ENCODE measurements at regions not wholly inside any gene's neighbourhood (a gene's known extent, or its start where the extent isn't known, plus 50 kb on each side); places are given as distances from the start of the nearest gene placed in this dataset.
"Not testable (repeated sequence)": the region's sequence is repeated elsewhere in the genome, so short reads cannot be mapped to it uniquely, and the experiment has no call there.

DNA sequence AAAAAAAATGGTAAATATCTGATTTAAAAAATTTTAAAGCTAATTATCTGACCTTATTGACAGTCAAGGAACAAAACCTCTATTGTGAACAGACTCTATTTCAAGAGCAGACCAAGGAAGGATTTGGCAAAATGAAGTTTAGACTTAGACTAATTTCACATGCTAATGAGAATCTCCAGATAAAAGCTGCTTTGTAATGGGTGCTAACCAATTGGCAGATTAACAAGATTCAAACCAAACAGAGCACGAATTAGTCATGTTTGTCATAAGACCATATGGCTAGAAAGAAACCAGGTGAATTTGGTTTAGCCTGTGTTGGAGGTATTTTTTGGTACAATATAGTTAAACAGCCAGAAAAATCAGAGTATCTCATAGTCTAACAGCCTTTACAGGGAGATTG lies 429.1 kb upstream of the NFE2L3 start:
- no peak for DNase-seq

DNA sequence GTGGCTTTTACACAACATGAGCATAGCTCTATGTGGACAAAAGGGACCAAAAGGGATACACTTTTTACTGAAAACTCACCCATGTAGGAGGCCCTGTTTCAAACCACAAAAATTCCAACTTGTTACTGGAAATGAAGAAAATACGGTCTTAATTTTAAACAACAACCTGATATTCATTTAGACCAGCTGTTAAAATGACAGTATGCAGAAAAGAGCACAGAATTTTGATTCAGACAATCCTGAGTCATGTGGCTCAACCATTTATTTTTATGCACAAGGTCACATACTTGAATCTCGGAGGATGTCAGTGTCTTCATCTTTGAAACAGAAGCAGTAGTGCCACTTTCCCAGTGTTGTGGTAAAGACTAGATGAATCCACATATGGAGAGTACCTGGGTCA lies 426.5 kb upstream of the NFE2L3 start:
- no peak for DNase-seq

DNA sequence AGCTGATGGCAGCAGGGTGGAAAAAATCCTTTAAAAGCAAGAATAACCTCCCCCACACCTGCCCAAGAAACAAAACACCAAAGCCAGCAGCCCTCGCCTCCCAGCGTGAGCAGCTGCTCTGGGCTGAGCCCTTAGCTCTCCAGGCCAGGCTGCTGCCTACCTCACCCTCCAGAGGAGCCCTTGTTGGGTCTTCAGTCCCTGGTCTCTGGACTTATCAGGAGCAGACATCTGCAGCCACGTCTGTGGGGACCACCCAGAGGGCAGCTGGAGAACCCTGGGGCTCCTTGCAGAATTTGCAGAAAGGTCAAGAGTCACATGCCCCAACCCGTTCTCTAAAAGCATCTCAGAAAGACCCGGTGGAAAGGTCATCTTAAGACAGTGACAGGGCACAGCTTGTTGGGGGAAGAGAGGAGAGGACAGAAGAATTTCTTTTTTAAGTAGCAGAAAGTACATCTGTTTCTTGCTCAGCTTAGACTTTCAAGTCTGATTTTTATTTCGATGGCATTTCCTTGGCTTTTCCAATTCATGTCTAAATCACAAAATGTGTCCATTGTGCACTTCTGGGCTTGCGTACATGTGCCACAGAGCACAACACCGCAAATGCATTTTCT lies 425.7 kb upstream of the NFE2L3 start:
- DNase-seq: no peak

DNA sequence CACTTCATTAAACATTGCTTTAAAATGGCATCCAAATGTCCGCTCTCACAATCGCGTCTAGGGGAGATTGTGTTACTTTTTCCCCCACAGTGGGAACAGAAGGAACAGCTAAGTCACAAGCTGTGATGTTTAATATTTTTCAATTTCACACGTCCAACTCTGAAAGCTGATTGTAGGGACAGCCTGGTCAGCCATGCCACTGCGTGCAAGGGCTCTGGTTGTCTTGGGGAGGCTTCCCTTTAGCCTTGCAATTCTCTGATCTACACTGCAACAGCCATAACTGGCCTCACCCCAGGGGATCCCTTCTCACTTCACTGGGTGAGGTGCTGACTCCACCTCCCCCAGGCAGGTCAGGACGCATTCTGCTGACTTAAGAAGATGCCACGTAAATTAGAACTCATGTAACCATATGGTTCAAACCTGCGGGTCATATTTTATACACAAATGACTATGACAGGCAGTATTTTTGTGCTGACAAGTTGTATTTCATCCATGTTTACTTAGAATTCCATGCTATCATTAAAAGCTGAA lies 425.2 kb upstream of the NFE2L3 start:
- DNase-seq: no peak

DNA sequence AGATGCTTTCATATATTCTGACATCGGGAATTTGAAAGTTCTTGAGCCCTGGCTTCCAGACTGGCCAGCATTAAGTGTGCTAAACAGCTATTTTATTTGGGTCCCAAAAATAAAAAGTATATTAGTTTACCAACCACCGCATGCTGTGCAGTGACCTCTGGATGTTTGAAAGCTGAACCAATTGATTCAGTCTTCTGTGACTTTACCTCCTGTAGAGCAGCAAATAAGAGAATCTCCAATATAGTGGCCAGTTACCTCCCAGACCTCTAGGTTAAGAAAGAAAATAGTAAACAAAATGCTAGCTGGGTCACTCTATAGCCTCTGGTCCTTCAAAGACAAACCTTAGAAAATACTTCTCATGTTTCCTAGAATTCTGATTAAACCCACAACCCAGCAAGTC lies 424.6 kb upstream of the NFE2L3 start:
- no peak for DNase-seq

DNA sequence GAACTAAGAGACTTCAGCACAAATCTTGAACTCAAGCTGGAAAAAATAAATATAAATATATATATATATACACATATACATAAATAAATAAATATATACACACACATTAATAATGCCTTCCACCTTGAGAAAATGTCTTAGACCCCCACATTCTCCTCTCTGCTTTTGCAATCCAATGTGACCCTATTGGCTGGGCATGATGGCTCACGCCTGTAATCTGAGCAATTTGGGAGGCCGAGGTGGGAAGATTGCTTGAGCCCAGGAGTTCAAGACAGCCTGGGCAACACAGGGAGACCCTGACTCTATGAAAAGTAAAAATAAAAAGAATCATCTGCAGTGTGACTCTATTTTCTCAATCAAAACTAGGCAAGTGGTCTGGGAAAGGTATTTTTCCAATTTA lies 424.1 kb upstream of the NFE2L3 start:
- DNase-seq: no peak

DNA sequence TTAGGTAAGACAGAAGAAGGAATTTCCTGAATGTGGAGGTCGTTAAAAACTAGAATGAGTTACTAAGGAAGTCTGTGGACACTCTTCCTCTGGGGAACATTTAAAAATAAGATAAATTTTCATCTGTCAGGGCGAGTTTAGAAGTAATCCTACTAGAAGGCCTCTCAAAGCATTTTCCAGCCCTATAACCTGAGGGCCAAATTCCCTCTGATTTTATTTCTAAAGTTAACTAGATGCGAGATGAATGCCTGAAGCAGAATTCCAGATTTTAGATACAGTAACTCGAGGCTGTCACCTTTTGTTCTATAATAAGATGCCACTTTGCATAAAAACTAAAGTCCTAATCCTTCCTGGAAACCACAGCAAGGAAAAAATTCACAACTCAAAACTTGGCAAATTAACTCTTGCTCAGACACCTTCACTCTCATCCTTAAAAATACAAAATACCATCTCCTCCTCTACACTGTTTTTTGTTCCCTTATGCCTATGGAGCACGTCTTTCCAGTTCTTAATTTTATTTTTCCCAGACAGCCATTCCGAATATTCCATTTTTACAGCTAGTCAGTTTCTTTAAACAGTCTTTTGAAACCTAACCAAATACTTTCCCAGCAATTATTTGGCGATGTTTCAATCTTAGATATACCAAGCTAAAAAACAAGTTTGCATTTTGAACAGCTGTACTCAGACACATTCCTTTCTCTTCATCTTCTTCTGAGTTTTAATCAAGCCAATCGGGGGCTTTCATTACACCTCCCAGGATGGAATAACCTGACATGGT lies 420.7 kb upstream of the NFE2L3 start:
- no peak for DNase-seq

DNA sequence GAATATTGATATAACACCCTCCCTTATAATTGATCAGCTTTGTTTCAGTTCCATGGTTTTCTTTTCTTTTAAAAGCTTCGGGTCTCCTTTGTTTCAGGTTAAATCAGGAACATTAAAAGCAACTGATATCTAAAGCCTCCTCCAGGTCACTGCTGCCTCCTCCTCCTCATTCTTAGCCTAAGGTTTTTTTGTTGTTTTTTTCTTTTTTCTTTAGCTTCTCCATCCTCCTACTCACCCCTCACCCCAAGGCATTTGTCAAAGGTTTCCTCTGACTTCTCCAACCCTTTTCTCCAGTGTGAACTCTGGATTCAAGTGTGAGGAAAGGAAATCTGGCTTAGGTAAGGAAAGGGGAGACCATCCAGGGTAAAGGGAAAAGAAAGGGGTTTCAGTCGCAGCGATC lies 420.2 kb upstream of the NFE2L3 start:
- no peak for DNase-seq

DNA sequence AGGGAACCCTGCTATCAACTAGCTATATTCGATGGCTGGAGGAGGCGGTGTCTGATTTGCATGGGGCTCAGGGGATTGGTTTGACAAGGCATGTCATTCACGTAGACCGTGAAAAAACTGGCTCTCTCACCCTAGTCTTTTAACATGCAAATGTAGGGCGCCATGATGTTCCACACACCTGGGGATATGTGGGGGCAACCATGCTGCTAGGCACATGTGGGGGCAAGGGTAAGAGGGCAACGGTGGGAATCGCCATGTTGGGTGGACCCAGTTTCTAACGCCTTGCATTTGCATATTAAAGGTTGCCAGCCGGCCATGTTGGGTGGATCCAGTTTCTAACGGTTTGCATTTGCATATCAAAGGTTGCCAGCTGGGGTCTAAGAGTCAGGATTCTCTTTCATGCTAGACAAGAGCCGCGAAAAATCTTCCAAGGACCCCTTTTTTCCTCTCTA lies 419.2 kb upstream of the NFE2L3 start:
- no peak for DNase-seq

DNA sequence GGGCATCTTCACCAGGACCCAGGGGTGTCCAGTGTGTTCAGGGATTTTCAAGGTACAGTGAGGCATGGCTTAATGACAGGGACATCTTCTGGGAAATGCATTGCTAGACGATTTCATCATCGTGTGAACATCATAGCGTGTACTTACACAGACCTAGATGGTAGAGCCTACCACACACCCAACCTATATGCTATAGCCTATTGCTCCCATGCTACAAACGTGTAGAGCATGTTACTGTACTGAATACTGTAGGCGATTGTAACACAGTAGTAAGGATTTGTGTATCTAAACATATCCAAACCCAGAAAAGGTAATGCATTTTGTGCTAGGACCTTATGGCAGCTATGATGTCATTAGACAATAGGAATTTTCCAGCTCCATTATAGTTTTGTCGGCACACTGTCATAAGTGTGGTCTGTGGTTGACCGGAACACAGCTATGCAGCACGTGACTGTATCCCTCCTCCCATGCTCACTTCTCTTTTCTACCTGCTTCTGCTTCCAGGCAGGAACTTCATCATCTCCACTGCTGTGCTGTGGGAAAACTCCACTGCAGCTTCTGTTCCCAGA lies 416.2 kb upstream of the NFE2L3 start:
- DNase-seq: no peak

DNA sequence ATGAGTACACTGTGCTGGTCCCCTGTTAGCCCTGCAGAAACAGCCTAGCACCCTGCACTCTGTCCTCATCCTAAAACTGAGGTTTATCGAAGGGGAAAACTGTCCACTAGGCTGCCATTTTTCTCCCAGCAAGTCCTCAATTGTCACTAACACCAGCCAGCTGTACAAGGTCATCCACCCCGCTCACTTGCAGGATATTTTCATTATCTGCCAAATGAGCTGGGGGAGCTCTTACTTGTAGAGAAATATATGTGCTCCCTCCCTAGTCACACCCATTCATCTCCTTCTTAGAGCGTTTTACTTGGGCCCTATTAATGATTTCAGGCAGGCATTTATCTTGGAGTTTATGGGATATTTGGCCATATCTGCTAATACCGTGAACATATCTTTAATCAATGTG lies 413.5 kb upstream of the NFE2L3 start:
- DNase-seq: no peak

DNA sequence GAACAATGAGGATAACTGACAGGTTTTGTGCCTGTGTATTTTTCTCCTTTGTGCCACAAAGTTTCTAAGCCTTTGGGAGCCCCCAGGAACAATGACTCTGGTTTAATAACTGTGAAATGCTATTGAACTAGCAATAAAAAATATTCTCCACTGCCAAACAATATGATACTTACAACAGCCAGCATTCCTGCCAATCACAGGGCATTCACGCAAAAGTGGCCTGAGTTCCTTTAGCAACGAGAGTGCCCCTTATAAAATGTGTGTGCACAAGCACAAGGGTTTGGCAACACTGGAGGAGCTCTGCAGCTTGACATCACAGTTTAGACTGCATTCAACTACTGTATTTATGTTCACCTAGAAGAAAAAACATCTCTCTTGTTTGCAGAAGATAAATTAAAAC lies 412.9 kb upstream of the NFE2L3 start:
- no peak for DNase-seq

DNA sequence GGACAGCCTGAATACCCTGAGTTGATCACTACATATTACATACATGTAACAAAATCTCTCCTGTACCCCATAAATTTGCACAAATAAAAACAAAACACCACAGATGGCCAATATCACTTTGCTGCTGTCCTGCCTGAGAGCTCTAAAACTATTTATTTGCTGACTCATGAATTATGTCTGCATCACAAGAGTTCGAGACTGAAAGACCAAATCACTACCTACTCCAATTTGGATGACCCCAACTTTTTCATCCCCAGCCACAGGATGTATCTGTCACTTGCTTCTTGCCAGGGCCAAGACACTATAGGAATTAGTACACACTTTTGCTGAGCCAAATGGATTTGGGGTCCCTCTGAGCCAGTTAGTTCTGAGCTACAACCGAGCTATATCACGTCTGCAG lies 409.7 kb upstream of the NFE2L3 start:
- DNase-seq: no peak

DNA sequence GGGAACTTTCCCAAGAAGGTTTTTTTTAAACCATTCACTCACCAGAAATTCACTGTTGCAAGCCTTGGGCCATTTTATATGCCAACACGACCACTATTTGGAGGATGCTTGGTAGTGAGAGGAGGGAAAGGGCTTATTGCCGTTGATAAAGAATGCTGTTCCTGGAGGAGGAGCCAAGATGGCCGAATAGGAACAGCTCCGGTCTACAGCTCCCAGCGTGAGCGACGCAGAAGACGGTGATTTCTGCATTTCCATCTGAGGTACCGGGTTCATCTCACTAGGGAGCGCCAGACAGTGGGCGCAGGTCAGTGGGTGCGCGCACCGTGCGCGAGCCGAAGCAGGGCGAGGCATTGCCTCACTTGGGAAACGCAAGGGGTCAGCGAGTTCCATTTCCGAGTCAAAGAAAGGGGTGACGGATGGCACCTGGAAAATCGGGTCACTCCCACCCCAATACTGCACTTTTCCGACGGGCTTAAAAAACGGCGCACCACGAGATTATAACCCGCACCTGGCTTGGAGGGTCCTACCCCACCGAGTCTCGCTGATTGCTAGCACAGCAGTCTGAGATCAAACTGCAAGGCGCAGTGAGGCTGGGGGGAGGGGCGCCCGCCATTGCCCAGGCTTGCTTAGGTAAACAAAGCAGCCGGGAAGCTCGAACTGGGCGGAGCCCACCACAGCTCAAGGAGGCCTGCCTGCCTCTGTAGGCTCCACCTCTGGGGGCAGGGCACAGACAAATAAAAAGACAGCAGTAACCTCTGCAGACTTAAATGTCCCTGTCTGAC lies 408.1 kb upstream of the NFE2L3 start:
- DNase-seq: not testable (repeated sequence)

DNA sequence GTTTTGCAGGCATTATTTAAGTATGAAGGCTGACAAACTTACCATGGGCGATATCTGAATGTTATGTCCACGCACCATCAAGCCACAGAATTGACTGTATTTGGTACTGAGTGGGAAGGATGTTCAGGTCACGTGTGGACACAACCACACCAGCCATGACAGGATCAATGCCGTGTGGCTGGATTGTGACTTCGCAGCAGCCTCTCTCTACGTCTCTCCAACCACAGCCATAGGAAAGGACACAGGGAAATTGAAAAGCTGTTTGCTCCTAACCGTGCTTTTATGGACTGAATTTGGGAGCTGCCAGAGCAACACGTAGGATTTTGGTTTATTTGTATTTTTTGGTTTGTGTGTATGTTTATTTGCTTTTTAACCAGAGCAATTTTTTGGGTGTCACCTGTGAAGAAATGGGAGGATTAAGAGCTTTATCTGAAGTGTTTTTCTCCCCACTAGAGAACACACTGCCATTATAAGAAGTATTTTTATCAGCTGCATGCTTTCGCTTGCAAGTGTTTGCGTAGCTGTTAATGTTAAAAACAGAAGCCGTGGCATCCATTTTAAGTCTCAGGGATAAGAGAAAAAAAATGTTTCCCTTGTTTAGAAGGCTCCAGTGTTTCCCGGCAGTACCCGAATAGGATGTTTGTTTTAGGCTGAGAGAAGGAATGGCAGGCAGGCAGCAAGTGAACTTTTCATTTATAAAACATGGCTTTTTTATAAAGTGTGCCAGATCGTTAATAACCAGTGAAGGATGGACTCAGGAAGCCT lies 401.1 kb upstream of the NFE2L3 start:
- no peak for DNase-seq

DNA sequence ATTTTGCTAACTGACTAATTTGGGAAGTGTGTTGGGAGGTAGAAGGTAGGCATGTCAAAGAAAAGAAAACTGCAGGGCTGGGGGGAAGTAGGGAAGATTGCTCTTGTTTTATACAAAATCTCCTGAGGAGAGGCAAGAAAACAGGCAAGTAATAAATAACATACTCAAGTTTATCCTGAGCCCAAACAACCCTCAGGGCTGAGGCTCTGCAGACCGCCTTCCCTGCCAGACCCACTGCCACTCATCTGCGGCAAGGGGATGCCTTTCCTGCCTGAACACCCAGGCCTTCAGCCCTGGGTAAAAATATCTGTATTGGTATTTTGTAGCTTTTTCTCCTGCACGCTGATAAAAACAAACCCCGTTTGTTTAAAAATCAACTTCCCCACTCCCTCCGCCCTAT lies 399.8 kb upstream of the NFE2L3 start:
- DNase-seq: no peak

DNA sequence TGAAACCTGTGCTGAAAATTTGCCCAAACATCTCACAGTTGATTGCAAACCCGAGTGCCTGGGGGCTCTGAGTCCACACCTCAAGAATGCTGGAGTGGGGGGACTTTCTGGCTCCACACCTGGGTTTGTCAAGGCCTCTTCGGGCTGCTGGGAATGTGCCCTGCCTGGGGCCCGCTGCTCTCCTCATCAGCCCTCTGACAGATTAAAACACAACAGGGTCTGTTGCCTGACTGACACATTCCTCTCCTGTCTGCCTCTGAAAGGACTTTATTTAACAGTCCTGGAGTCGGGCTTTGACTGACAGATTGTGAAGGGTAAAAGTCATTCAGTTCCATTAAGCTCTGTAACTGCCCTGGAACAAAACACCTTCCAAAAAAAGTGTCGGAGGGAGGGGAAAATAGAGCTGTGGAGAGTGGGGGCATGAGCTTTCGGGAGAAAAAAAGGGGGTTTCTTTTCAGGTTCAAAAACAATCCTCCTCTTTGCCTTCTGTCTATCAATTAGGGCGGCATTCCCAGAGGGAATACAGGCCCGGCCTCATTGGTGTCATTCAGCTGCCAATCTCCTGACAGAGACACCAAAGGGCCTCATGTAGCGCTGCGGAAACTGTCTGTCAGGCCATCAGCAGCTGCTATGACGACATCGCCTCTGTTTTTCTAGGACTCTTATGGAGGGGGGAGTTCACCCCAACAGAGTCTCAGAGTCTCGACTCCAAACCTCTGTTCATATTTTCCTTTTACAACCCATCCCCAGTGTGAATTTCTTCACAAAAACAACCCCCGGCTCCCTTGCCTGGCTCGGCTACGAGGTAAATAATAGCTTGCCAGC lies 398.8 kb upstream of the NFE2L3 start:
- no peak for DNase-seq

DNA sequence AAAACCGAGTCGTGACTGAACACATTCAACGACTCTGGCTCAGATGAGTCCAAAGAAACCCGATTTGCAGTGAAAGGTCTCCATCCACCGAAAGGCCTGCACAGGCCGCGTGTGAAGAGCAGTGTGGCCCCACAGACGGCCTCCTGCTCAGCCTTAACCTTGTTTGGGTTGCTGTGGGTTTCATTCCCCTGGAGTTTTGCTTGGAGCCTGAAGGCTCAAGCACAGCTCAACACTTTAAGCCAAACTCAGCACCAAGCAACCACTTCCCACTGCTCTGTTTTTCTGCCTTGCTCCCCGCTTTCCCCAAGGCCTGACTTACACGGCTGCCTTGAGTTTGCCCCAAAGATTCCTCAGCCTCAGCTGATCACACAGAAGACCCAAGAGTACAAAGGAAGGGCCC lies 398.2 kb upstream of the NFE2L3 start:
- no peak for DNase-seq

DNA sequence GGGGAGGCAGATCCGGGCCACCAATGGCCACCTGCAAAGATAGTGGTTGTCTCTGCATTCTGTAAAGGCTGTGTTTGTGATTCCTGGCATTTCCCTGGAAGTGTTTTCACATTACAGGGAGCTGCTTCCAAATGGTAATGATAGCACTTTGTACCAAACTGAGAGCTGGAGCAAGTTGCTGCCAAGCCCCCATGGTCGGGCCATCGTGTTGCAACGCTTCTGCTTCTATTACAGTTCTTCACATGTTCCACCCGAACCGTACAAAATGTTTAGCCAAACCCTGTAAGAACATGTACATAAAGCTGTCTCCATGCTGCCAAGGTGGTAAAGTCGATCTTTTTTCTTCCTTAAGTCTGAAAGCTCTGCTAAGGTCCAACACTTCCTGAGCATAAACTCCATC lies 397.7 kb upstream of the NFE2L3 start:
- no peak for DNase-seq

DNA sequence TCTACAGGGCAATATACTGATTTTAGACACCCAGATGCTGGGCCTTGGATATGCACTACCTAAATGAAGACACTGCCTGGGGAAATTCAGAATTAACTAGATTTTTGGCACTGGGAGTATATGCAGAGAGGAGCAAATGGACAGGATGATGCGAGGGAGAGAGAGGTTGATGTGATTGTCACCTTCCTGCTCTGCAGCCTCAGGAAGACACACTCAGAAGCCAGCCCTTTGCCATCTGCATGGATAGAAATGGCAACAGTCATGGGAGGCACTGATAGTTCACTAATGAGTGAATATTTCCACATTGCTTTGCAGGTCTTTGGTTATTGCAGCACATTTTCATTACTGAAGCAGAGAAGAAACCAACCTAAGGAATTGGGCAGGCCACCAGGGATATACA lies 397.2 kb upstream of the NFE2L3 start:
- no peak for DNase-seq

DNA sequence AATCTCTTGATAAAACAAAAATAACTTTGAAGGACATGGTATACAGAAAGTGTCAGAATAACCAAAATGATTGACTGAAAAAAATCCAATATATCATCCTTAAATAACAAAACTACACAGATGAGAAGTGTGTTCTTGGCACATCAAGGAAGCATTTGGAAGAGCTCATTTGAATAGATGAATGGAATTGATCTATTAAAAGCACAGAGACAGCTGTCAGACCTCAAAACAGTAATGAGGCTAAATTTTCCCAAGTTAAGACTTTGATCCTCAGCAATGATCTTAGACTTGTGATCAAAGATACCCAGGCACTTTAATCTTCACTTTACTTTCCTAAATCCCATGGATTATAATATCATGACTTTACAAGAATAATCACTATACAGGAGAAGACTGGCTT lies 395.4 kb upstream of the NFE2L3 start:
- no peak for DNase-seq

DNA sequence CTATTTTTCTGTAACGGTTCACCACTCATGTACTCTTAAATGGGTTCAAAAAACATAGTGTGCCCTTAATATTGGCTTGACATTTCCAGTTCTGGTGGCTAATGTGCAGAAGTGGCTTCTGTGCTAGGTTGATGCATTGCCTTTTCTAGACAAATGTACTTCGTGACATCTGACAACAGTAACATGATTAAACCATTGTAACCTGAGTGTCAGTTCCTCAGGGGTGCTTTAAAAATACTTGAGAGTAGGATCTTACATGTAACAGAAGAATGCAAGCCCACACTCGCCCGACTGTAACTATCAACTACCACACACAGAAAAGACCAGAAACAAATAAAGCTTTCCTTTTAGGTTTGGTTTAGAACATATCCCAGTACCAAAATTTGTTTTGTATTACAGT lies 393.4 kb upstream of the NFE2L3 start:
- no peak for DNase-seq
